NOMO-1 treated with dmso at 0.1 percent for 144 hours (cell line): ENCODE measurements at regions not wholly inside any gene's neighbourhood (a gene's known extent, or its start where the extent isn't known, plus 50 kb on each side); places are given as distances from the start of the nearest gene placed in this dataset.

ENCODE experiments used
- DNase-seq: peaks from one replicate; lab custom pipeline; 2025; ENCODE audit not compliant: unreplicated experiment; lab: John Stamatoyannopoulos, UW

- DNase-seq, result no peak
Observed at GRCh38 chr6:97563529-97563928, 280.5 kb upstream of the MMS22L start.

DNA sequence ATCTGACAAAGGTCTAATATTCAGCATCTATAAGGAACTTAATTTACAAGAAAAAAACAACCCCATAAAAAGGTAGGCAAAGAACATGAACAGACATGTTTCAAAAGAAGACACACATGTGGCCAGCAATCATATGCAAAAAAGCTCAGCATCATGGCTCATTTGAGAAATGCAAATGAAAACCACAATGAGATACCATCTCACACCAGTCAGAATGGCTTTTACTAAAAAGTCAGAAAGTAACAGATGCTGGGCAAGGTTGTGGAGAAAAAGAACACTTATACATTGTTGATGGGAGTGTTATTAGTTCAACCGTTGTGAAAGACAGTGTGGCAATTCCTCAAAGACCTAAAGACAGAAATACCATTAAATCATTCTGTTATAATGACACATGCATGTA, 289.9 kb upstream of the MMS22L start:
- DNase-seq, result no peak

- DNase-seq, result no peak
Observed at GRCh38 chr6:97586344-97586743, 303.3 kb upstream of the MMS22L start.

DNA sequence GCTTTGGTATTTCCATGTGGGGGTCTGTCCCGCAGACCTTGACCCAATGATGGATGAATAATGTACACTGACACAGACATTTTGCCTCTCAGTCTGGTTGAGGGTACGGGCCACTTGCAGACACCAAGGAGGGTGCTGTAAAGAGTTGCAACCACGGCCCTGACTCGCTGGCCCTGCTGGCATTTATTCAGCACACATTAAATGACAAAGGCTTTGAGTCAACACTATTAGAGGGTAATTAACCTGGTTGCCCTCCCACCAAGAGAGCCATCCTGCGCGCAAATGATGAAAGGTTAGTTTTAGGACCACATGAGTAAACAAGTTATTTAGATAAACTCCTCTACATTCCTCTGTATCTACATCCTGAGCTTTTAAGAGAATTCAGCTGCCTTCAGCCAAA, 308.9 kb upstream of the MMS22L start:
- no peak for DNase-seq

DNA sequence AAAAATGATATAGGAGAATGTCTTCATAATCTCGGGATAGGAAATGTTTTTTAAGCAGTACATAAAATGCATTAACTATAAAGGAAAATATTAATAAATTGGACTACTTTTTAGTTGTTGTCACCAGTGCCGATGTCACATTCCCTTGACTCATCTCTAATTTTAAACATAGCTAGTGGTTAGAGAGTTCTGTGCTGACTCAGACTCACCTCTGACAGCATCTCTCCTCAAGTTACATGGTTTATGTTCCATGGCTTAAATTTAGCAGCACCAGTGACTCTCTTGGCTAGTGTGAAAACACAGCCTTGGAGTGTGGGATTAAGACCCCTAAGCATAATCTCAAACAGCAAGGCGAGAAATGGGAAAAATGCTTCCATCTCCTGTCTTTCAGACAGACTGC, 311.8 kb upstream of the MMS22L start:
- no peak for DNase-seq

- DNase-seq, result no peak
Observed at GRCh38 chr6:97621111-97621510, 338.1 kb upstream of the MMS22L start.

DNA sequence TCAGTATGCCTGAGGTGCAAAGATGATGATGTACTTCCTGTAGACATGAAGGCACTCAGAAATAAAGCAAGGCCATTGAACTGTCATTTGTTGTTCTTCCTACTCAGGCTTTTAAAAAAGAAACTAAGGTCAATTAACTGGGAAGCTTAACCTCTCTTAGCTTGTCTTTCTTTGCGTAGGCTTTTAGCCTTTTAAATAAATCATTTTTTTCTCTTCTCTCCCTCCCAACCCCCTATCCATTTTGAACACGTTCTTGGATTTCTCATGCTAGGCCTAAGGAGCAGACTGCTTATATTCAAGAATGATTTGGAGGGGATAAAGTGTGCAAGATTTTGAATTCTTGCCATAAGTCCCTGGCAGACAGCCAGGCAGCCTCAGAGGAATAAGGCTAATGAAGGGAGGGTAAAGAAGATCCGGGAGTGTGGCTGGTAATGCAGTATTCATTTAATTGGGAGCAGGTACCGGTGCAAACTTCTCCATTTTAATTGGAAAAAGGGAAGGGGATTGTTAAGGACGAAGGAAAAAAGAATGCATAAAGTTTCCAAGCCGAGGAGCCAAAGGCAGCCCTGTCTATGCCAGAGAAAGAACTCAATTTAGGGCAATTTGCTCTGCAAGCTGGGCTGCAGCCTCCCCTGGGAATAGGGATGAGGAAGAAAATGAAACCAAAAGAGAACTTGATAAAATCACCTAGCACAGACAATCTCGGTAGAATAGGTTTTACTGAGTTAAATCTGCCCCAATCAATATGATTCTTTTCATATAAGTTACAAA, 343.8 kb upstream of the MMS22L start:
- DNase-seq, result no peak

GRCh38 chr6:97629180-97629579, 346.2 kb upstream of the MMS22L start:
- DNase-seq, result no peak

DNA sequence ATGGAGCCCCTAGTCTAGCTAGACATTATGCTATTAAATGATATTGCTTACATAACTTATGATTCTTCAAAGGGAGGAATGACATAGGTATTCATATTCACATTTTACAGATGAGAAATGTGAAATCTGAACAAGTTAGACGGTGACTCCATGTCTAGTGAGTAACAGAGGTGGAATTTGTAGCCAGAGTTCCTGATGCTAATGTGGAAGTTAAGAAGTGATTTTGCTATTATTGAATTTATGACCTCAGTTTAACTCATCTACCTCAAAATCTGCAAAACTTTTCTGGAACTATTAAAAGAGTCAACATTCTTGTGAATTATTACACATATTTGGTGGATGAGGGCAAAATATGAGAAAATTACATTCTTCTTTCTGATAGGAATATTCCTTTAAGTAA, 347.6 kb upstream of the MMS22L start:
- DNase-seq, result no peak

GRCh38 chr6:97632341-97632740, 349.3 kb upstream of the MMS22L start:
- no peak for DNase-seq

GRCh38 chr6:97639702-97640101, 356.7 kb upstream of the MMS22L start:
- no peak for DNase-seq

- no peak for DNase-seq
Observed at GRCh38 chr6:97644353-97644752, 361.3 kb upstream of the MMS22L start.

DNA sequence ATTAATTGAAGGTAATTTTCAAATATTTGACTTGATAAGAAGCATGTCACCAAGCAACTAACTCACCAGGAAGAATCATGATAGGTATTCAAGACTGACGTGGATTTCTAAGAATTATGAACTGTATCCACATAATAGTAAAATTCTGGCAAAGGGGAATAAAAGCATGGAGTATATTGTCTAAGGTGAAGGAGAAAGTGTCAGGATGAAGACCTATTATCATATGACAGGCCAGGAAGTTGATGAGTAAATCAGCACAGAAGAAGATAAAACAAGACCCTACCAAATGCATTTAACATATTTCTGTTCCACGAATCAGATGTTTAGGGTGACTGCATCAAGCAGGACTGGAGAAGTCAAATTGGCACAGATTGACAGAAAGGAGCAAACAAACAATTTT, 362.7 kb upstream of the MMS22L start:
- DNase-seq, result no peak

GRCh38 chr6:97653076-97653475, 370.1 kb upstream of the MMS22L start:
- no peak for DNase-seq

GRCh38 chr6:97653517-97653916, 370.5 kb upstream of the MMS22L start:
- no peak for DNase-seq

DNA sequence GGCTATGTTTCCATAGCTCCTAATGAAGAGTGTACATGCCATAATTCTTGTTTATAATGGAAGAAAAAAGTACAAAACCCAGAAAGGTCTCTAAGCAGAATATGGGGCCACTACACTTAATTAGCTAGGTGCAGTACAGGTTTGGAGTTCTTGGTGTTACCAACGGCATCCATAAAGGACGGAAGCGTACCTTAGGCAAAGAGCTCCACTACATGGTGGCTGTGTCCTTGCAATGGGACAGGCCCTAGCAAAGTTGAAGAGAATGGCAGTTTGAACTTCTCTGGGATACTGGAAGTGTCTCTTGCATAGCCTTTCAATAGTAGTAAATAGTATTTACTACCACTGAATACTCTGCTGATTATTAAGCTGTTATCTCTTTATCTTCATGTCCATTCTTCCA, 371.7 kb upstream of the MMS22L start:
- DNase-seq, result no peak

DNA sequence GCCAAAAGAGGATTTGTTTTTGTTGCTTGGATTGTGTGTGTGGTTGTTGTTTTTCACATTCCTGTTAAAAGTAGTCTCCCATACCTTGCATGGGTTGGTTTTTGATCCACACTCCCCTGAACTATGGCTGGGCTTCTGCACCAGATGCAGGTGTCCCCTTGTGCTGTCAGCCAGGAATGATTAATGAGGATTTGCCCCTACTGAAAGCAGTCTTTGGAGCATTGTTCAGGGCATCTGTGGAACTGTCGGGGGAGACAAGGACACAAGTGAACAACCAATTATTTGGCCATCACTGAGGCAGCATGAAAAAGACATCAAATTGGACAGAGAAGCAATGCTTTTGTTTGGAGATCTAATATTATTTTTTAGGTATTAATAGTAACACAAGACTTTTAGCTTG, 373.2 kb upstream of the MMS22L start:
- no peak for DNase-seq

DNA sequence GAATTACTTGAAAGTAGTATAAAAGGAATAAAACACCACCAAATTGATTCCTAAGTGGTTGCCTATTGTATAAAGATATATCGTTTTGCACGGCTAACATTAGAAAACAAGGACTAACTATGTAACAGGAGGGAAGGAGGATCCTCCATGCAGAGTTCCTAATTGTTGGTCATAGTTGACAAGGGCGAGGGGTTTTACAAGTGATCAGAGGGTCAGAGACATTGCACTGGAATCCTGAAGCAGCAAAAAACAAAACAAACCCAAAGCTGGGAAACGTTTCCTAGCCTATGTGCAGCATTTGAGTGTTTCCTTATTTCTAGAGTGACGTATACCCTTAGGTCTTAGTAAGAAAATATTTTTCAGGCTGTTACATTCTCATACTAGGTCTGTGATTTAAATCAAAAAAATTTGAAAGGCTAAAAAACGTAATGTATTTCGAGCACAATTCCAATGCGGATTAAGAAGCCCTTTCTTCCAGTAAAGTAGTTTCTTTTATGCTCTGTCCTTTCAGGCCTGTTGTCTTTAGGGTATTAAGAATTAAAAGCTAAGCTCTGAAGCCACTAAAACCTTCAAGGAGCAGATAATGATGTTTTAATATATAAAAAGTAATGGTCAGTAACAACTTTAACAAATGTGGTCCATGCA, 373.8 kb upstream of the MMS22L start:
- no peak for DNase-seq

DNA sequence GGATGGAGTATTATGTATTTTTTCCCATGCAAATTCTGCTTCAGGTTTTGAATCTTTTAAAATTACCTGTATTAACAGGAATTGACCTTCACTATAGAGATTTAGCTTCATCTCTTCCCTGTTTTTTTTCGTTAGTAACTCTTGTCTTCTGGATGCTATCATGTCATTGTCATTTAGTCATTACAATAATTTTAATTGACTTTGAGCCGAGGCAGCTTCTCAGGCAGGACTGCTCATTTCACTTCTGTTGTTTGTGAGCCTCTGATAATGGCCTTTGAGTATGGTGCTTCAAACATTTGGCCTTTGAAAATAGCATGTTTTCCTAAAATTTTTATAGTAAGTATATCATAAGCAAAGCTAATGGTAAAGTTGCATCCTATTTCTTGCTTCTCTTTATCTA, 375.1 kb upstream of the MMS22L start:
- DNase-seq, result no peak

DNA sequence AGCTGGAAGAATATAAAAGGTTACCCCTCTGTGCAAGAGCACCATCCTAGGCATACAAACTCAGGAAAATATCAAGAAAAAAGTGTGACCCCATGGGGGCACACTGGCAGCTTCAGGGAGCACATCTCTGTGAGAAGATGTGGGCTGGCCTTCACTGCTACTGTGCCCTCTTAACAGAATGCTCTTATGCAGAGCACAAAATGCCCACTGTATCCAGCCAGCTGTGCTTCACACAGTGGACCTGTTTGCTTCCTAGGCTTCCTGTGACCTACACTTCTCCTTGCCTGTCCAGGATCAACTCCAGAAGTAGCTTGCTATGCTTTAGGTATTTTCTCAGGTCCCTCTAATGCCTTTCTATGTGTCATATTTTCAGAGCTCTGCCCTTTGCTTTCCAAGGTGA, 380.2 kb upstream of the MMS22L start:
- DNase-seq, result no peak

DNA sequence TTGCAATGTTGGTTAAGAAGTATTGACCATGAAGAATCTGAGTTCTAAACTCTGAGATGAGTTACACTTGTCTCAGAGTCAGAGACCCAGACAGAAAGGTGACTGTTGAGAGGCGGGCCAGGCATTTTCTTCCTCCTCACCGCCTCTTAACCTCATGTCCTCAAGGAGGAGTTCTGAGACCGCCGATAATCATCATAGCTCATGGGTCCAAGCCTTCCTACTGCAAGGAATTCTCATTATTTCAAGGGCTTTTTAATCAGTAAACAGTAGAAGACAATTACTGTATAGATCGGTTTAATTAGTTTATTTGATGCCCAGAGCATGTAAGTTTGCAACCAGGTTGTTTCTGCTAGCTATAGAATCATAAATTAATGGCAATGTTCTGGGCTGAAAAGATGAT, 382.4 kb upstream of the MMS22L start:
- no peak for DNase-seq

DNA sequence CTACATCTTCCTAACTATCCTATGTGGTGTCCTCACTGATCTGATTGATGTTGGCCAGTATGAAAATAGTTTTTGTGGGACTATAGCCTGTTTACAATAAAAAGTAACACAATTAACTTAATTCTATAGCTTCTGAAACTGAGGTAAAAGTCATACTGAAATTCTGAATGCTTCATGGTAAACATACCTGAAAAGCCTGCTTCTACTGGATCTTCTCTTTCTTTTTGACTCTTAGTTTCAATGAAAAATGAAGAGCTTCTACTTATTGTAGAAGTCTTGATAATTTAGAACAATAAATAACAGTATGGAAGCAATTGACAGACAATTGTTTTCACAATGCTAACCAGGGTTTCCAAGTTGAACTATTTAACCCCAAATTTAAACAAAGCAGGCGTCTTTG, 383.9 kb upstream of the MMS22L start:
- DNase-seq, result no peak

- no peak for DNase-seq
Observed at GRCh38 chr6:97668716-97669115, 385.7 kb upstream of the MMS22L start.
